Fibroblast of lung (primary cell): ENCODE measurements at regions not wholly inside any gene's neighbourhood (a gene's known extent, or its start where the extent isn't known, plus 50 kb on each side); places are given as distances from the start of the nearest gene placed in this dataset.

ENCODE experiments used
- EZH2 ChIP-seq: IDR thresholded peaks from 2 replicates; pipeline ENCODE4 v1.5.1; 2012; ENCODE audit warnings: low read length, control low read depth, mild to moderate bottlenecking; ENCODE audit errors: missing control alignments
- TF ChIP-seq, protein P1 (sequence below), 2 donors: IDR thresholded peaks in 1 of 2; conservative IDR thresholded peaks in 1 of 2; 1 replicate in 1 of 2; 2 replicates in 1 of 2; pipeline ENCODE4 v1.5.1; 2011 to 2012; ENCODE audit warnings: low read length in 2 of 2, control low read depth in 1 of 2, inconsistent platforms in 1 of 2, low read depth in 1 of 2, mild to moderate bottlenecking in 1 of 2

DNA sequence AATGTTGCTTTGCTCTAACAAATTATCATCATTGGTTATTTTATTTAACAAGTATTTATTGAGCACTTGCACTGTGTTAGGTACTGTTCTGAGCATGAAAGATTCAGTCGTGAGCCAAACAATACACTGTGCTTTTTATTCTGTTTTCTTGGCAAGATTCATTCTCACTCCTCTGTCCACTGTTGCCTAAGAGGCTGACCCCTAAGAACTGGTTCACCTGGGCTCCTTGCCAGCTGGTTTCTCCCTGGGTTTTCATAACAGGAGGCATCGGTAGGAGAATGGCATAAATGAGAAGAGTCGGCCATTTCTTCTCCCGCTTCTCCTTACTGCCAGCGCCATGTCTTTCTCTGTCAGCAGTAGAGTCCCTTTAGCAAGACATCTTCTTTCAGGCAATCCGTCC is 243.7 kb upstream of the DIAPH2 start:
- TF ChIP-seq, protein P1, sequence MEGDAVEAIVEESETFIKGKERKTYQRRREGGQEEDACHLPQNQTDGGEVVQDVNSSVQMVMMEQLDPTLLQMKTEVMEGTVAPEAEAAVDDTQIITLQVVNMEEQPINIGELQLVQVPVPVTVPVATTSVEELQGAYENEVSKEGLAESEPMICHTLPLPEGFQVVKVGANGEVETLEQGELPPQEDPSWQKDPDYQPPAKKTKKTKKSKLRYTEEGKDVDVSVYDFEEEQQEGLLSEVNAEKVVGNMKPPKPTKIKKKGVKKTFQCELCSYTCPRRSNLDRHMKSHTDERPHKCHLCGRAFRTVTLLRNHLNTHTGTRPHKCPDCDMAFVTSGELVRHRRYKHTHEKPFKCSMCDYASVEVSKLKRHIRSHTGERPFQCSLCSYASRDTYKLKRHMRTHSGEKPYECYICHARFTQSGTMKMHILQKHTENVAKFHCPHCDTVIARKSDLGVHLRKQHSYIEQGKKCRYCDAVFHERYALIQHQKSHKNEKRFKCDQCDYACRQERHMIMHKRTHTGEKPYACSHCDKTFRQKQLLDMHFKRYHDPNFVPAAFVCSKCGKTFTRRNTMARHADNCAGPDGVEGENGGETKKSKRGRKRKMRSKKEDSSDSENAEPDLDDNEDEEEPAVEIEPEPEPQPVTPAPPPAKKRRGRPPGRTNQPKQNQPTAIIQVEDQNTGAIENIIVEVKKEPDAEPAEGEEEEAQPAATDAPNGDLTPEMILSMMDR (conservative IDR thresholded peaks at IDR 0.05 in 1 of 2, IDR thresholded peaks at IDR 0.05 in 1 of 2; ENCODE audit: low read depth in 1 of 2, low read length in 2 of 2): no peak
- TF ChIP-seq EZH2: no peak
